ENCODE measurements at regions not wholly inside any gene's neighbourhood (a gene's known extent, or its start where the extent isn't known, plus 50 kb on each side); places are given as distances from the start of the nearest gene placed in this dataset.
"Not testable (repeated sequence)": the region's sequence is repeated elsewhere in the genome, so short reads cannot be mapped to it uniquely, and the experiment has no call there.

- not testable (repeated sequence) for DNase-seq
Measured at GRCh38 chr3:181925841-181926240, 214.1 kb downstream of the SOX2 start.

- peak in 1 of 2 experiments; percentile 28 for DNase-seq
Measured at GRCh38 chr3:181929501-181929900, 217.8 kb downstream of the SOX2 start.

GRCh38 chr3:181930105-181930504, 218.4 kb downstream of the SOX2 start:
- no peak for DNase-seq

GRCh38 chr3:181932039-181932438, 220.3 kb downstream of the SOX2 start:
- no peak for DNase-seq

DNA sequence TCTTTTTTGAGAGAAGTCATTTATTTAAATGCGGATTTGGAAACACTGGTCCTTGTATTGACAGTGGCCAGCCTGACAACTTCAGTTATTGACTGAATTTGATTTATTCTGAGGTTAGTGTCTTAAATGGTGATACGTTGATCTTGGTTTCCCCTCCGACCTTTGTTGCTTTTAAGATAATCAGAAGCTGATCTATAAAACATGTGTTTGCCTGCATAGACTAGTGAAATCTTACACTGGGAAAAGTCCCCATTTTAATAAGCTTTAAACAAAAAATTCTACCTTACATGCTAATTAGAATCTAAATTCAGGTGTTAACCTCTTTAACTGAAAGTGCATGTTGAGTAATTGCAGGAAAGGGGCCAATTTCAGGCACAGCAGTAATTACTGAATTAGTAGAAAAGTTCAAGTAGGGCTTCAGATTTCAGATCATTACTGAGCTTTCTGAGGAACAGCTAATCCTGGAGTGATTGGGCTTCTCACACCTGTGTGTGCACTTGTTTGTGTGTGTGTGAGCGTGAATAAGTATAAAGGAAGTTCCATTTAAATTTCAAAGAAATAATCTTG, 221.4 kb downstream of the SOX2 start:
- DNase-seq: peak; percentile 19 to 73

GRCh38 chr3:181935915-181936314, 224.2 kb downstream of the SOX2 start:
- DNase-seq: no peak

DNA sequence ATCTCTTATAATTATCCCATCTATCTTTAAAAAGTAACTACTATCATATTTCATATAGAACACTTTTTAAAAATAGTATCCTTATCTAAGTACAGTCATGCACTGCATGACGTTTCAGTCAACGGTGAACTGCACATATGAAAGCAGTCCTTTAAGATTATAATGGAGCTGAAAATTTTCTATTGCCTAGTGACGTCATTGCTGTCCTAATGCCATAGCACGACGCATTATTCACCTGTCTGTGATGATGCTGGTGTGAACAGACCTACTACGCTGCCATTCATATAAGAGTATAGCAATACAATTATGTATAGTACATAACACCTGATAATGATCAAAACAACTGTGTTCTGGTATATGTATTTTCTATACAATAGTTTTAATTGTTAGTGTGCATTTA, 225.0 kb downstream of the SOX2 start:
- no peak for DNase-seq

- DNase-seq: not testable (repeated sequence)
Measured at GRCh38 chr3:181938580-181938979, 226.9 kb downstream of the SOX2 start.

GRCh38 chr3:181940703-181941102, 229.0 kb downstream of the SOX2 start:
- DNase-seq: no peak

DNA sequence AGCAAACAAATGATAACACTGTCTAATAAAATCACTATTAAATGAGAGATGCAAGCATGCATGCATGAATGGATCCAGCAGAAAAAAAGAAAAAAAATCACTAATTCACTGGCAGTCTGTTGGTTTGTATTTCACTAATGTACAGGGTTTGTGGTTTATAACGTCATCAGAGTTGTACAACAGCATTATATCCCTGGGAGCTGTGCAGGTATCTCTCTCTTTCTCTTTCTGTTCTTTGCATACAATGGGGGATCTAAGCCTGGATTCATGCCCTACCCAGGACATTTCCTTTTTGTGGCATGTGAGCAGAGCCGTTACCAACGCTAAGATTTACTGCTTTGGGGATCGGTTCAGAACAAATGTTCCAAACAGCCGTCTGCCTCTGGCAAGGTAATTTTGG, 229.5 kb downstream of the SOX2 start:
- no peak for DNase-seq

DNA sequence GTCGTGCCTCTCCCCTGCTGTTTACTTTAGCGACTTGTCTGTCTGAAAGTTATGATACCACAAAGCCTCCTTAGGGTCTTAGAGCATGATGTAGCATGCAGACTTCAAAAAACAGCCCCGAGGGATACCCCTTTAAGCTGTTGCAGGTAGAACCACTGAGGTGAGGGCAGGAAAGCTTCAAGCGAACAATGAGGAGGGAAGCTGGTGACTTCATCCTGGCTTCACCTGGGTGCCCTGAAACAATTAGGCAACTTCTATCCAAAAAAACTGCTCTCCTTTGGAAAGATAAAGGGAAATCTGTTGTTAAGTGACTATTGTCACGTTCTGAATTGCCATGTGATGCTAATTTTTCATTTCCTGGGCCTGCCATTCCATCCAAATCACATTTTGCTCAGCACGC, 231.6 kb downstream of the SOX2 start:
- DNase-seq: no peak

GRCh38 chr3:181947606-181948005, 235.9 kb downstream of the SOX2 start:
- no peak for DNase-seq

DNA sequence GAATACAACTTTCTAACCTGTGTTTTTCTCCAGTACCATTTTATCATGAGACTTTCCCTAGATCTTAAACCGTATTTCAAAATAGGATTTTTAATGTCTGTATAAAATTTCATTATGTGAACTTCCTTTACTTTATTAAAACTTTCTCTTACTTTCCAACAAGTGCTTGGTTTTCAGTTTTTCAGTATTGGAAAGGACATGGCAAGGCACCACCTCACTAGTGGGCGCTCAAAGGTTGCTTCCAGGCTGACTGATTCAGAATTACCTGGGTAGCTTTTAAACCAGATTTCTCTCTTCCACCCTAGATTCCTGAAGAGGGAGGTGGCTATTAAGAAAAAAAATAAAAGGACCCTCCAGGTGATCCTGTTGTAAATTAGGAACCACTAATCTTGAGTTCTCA, 236.6 kb downstream of the SOX2 start:
- DNase-seq: no peak

DNA sequence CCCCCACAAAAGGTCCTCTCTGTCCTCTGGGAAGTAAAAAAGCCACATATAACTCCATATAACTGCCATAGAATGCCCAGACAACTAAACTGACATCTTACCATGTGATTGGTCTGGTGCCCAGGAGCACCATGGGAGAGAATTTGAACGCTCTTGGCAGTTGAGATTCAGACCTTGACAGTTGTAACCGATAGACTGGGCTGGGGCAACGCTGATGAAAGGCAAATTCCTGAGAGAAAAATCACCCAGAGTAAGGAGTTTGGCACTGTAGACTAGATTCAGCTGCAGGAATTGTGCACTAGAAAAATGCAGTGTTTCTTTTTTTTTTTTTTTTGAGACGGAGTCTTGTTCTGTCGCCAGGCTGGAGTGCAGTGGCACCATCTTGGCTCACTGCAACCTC, 240.5 kb downstream of the SOX2 start:
- no peak for DNase-seq

GRCh38 chr3:181952929-181953328, 241.2 kb downstream of the SOX2 start:
- DNase-seq: no peak

DNA sequence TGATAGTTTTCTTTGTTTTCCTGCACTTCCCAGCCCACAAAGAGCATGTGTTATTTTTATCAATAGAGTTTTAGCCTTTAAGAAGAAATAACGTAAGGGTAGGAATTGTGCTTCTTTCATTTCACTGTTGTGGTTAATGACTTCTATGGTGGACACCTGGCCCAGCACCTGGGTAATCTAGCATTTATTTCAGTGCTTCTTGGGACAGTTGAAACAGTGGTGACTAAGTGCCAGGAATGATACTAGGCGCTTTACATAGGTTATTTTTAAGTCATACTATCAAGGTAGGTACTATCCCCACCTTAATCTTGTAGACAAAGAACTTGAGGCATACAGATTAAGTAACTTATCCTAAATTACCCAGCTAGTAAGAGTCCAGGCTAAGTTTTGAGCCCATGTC, 243.8 kb downstream of the SOX2 start:
- no peak for DNase-seq

DNA sequence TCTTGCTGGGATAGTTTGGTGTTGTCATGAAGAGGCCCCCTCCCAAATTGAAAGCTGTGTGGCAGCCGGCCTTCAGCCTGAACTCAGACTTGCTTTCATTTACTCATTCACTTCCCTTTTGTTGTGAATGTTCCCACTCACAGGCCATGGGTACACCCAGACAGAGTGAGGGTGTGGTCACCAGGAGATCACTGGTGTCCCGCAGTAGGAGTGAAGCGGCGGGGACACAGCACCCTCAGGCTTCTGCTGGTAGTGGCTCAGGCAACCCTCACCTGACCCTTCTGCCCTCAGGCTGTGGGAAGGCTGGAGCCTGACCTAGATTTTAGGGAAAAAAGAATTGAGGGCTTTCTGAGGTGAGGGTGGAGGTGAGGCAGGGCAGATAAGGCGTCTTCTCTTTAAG, 244.4 kb downstream of the SOX2 start:
- no peak for DNase-seq

DNA sequence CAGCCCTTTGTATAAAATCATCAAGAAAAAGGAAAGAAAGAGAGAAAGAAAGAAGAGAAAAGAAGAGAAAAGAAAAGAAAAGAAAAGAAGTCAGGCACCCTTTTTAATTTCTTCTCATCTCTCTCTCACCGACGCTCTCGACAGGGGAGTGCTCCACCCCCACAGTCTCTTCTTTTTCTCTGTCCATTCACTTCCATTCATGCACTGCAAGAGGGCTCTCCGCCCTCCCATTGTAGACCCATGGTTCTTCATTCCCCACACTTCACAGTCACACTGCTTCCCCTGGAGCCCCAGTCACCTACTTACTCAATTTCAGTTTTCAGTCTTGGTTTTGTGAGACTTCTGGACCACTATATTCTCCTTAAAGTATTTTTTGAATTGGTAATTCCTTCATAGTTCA, 254.7 kb downstream of the SOX2 start:
- DNase-seq: no peak

GRCh38 chr3:181969925-181970324, 258.2 kb downstream of the SOX2 start:
- DNase-seq: no peak

DNA sequence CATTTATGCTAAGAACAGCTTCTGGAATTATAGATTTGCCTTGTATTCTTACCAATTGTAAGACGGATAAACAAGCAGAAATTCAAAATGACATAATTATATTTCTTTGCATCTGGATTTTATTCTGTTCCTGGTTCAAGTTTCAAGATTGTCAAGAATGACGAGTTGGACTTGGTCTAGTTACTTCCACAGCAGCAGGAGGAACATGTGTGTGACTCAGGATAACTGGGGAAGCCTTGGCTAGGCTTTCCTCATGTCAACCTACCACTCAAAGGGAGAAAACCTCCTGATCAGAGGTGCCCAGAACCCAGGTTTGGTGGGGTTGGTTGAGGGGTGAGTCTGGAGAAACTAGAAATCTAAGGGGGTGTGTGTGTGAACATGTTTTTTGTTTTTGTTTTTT, 259.7 kb downstream of the SOX2 start:
- no peak for DNase-seq

- no peak for DNase-seq
Measured at GRCh38 chr3:181974198-181974597, 262.5 kb downstream of the SOX2 start.

- DNase-seq: no peak
Measured at GRCh38 chr3:181976526-181976925, 264.8 kb downstream of the SOX2 start.

GRCh38 chr3:181985386-181985785, 273.7 kb downstream of the SOX2 start:
- no peak for DNase-seq

DNA sequence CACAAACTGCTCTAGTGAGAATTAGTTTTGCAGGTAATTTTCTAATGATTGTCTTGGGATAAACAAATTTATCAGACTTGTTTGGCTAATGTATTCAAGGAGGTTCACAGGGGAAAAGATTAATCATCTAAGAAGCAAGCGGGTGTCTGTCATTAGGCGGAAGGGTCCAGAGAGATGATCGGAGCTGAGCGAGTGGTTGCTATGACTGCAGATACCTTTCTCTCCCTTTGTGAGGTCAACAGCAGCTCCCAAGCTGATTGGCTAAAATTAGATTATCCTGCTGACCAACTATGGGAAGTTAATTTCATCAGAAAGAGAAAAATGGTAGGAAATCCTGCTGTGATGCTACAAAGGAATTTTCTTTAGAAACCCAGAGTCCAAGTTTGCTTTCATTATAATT, 276.0 kb downstream of the SOX2 start:
- no peak for DNase-seq

DNA sequence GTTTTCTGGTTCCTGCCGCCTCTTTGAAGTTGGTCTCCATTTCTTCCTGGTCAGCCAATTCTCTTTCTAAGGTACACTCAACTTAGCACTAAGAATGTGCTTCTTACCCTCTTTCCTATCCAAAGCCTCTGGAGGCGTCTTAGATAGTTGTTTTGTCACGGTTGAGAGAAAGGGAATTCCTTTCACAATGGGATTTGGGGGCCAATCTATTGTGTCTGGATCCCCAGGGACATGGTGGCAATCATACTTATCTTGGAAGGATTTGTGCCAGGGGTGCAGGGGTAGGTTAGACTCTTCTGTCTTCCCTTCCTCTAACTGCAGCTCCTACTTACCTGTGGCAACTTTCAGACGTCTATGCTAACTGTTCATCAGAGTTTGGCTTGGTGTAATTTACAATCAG, 287.1 kb downstream of the SOX2 start:
- DNase-seq: no peak

- DNase-seq: peak in 1 of 2 experiments; percentile 7
Measured at GRCh38 chr3:181999314-181999713, 287.6 kb downstream of the SOX2 start.

Measured in NCI-H524 (cell line).